Ovary (tissue), 3 donors: ENCODE measurements at regions not wholly inside any gene's neighbourhood (a gene's known extent, or its start where the extent isn't known, plus 50 kb on each side); places are given as distances from the start of the nearest gene placed in this dataset.

Source experiments
- POLR2A ChIP-seq: fragments of 450-650 bp; IDR thresholded peaks from one replicate; pipeline ENCODE4 v1.6.1; 2017; ENCODE audit warnings: antibody characterized with exemption, mild to moderate bottlenecking, moderate library complexity
- TF ChIP-seq, protein P1 (sequence below), 3 donors: fragments of 450-650 bp in 2 of 3; fragments of 200-600 bp in 1 of 3; IDR thresholded peaks; one replicate each; pipeline versions ENCODE4 v1.5.1 to v1.8.0; 2016 to 2022; ENCODE audit warnings: antibody characterized with exemption in 3 of 3, mild to moderate bottlenecking in 1 of 3
- donor health status: DM: no; HTN: no; CAD: no.

DNA sequence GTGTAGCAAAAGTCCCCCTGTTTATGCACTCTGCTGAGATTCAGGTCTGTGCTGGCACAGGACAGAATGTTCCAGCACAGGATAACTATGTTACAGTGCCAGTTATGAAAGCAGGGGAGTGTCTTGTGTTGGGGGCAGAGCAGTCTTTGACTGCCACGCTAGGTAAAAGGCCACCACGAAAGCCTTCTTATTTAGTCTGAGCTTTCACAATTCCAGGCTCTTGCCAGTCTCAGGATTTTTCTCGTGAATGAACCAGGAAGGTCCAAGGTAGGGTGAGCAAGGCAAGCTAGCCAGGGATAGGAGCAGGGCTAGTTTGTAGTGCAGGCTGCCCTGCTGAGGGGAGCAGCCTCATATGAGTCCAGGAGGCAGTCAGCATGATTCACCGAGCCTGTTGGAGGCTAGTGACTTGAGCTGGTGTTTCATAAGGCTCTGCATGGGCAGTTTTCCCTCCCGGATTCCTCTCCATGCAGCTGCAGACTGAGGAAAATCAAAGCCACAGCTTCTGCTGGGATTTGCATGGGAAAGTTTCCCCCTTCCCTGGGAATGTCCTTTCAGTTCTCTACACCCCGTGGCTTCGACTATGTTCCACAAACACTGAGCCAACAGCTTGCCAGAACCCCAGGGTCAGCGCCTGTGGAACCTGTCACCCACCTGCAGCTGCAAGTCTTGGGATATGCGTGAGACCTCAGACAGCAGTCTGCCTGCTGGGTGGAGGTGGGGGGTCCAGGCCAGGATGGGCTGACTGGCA, 112.3 kb downstream of the JCAD start:
- no peak for TF ChIP-seq POLR2A
- TF ChIP-seq, protein P1, sequence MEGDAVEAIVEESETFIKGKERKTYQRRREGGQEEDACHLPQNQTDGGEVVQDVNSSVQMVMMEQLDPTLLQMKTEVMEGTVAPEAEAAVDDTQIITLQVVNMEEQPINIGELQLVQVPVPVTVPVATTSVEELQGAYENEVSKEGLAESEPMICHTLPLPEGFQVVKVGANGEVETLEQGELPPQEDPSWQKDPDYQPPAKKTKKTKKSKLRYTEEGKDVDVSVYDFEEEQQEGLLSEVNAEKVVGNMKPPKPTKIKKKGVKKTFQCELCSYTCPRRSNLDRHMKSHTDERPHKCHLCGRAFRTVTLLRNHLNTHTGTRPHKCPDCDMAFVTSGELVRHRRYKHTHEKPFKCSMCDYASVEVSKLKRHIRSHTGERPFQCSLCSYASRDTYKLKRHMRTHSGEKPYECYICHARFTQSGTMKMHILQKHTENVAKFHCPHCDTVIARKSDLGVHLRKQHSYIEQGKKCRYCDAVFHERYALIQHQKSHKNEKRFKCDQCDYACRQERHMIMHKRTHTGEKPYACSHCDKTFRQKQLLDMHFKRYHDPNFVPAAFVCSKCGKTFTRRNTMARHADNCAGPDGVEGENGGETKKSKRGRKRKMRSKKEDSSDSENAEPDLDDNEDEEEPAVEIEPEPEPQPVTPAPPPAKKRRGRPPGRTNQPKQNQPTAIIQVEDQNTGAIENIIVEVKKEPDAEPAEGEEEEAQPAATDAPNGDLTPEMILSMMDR (IDR thresholded peaks at IDR 0.05): no peak
